Mammary epithelial cell (primary cell): ENCODE measurements at regions not wholly inside any gene's neighbourhood (a gene's known extent, or its start where the extent isn't known, plus 50 kb on each side); places are given as distances from the start of the nearest gene placed in this dataset.

ENCODE experiments used
- CTCF ChIP-seq, 2 donors: IDR thresholded peaks in 1 of 2; conservative IDR thresholded peaks in 1 of 2; 2 replicates each; pipeline ENCODE4 v1.5.1; 2011 to 2012; ENCODE audit warnings: inconsistent platforms in 2 of 2, low read length in 2 of 2, mild to moderate bottlenecking in 2 of 2, control low read depth in 1 of 2, low read depth in 1 of 2; ENCODE audit not compliant: insufficient read depth in 1 of 2; ENCODE audit errors: extremely low read depth in 1 of 2
- EZH2 ChIP-seq: IDR thresholded peaks from 2 replicates; pipeline ENCODE4 v1.6.1; 2012; ENCODE audit warnings: low read length, inconsistent platforms, borderline replicate concordance

GRCh38 chr3:168371846-168372245 is 276.1 kb upstream of the GOLIM4 start:
- no peak for TF ChIP-seq EZH2
- no peak for TF ChIP-seq CTCF (conservative IDR thresholded peaks at IDR 0.05 in 1 of 2, IDR thresholded peaks at IDR 0.05 in 1 of 2; ENCODE audit: extremely low read depth in 1 of 2, insufficient read depth in 1 of 2, low read depth in 1 of 2, low read length in 2 of 2)
